OCI-M1 (cell line): ENCODE measurements at regions not wholly inside any gene's neighbourhood (a gene's known extent, or its start where the extent isn't known, plus 50 kb on each side); places are given as distances from the start of the nearest gene placed in this dataset.

Experiments used
- DNase-seq: peaks from one replicate; lab custom pipeline; 2025; lab: John Stamatoyannopoulos, UW

DNA sequence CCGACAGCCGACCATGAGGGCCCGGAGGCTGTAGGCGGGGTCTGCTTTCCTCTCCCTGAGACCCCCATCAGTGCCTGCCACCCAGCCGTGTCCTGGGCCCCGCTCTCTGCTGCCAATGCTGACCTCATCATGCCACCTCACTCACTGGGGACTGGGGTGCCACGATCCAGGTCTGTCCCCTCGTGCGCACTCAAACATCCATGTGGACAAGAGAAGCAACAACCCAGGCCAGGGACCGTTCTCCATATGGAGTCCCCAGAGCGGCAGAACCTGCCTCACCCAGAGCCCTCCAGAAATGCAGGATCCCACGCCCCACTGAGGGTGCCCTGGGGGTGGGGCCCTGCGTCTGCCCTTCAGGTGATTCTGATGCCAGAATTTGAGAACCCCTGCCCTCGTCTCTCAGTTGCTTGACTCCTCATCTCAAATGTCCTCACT, 210.0 kb upstream of the PPP2R2D start:
- DNase-seq, result no peak

DNA sequence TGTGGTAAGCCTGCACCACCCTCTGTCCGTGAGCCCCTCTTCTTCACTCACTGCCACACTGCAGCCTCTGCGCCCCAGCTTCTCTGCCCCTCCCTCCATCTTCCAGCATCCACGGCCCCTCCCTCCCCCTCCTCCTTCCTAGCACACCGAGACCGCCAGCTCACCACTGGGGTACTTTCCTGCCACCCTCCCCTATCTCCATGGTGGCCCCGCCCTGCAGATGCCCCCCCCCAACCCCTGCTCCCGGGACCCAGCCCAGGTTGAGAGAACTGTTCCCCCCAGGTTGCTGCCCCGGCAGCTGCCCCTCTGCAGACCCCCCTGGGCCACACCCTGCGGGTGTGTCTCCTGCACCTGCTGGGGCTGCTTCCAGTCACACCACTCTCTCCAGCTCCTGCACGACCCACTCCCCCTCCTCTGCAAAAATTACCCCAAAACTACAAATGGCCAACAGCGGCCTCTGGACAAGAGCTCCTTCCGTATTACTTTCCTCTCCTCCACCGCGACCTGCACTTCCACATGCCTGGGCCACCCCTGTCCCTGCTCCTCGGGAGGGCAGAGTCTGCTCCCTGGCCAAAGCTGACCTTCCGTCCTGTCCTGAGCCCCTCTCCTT, 209.2 kb upstream of the PPP2R2D start:
- DNase-seq, result no peak

DNA sequence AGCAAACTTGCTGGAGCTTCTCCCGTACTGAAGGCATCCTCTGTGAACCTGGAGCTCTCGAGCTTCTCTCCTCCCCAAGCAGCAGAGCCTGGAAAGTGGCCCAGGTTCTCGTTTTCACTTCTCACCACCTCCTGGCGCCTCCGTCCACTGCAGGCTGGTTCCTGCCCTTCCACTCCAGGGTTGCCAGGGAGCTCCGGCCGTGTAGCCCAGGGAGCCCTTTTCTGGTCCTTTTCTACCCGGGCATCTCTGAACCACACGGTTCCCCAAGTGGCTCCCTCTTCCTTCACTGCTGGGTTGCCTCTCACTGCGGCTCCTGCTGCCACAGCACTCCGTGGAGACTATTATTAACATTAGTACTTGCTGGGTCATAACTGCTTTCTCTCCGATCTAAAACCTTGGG, 208.6 kb upstream of the PPP2R2D start:
- DNase-seq, result no peak

DNA sequence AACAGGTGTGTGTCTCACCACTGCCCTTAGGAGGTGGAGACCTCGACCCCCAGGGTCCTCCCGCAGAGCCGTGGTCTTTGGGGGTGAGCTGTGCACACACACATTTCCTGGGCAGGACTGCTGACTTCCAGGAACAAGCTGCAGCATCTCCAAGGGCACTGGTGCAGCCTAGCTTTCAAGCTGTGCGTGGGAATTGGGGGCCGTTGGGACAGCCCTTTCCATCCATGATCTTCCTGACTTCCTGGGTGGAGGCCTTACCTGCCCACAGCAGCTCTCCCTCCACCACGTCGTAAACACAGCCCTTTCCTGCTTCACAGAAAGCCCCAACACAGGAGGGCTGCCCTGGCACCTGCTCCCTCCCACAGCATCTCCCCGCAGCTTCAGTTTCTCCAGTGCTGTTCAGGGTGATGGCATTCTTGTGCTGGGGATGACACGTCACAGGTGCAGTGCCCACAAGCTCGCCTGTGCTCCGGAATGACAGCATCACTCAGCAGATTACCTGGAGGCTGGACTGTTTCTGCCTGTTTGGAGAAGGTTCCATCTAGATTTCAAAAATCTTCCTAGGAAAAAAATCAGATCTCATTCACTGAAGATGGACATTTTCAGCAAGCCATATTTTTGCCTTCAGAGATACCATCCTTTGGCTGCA, 208.0 kb upstream of the PPP2R2D start:
- DNase-seq, result no peak

DNA sequence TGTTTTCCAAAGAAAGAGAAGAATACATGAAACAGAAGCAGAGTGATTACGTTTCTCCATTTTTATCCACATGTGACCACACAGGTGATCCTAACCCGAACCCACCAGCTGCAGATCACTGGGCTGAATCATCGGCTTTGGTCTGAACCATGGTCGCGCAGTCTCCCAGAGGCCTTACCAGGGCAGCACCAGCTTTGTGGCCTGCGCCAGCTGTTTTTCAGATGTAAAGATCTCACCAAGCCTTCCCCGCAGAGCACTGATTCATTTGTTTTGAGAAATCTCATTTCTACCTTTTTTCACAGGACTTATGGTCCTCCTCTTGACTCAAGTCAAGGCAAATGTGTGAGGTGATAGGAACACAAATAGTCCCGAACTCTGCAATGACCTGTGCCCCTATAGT, 207.0 kb upstream of the PPP2R2D start:
- no peak for DNase-seq

DNA sequence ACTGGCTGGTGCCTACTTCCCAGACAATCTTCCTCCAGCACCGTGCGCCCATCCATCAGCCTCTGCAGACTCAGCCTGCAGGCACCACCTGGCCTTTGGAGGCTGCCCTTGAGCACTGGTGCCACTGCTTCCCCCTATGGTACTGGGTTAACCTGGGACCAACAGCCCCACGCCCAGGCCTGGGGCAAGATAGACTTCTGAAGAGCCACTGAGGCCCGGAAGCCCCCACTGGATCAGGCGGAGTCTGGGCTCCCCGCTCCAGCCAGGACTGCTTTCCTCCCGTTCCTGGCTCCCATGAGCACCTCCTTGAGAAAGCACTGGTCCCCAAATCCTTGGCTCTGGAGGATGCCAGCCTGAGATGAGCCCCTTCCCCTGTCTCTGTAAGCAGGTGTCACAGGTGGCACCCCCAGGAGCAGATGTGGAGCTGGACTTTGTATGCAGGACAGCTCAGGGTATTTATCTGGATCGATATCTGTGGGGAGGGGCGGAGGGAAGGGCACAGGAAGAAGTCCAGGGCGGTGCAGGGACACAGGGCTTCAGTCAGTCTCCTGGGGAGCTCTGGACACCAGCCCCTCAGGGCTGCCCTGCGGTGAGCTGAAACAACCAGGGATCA, 206.5 kb upstream of the PPP2R2D start:
- DNase-seq, result no peak

DNA sequence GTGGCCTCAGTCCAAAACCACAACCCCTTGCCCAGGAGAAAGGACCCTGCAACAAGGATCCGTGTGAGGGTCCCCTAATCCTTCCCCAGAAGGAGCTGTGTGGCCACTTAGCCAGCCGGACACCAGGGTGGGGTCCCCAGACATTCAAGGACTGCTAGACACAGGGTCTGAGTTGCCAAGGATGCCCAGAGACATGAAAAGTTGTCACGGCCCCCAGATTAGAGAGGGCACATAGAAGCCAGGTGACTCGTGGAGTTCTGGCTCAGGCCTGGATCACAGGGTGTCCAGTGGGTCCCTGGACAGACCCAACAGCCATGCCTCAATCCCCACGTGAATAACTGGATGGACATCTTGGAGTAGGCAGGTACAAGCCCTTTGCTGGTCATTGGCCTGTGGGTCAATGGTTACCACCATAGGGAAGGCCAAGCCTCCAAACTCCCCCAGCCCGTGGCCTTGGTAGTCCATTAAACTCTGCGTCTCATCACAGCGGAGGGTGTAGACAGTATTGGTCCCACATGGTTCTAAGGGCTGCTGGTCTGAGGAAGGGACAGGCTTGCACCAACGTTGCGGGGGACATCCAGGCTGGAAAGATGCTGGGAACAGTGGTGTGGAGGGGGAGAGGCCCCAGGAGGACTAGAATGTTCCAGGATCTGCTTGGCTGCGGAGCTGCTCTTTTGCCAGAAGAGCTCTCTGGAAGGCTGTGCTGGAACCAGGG, 205.9 kb upstream of the PPP2R2D start:
- no peak for DNase-seq

DNA sequence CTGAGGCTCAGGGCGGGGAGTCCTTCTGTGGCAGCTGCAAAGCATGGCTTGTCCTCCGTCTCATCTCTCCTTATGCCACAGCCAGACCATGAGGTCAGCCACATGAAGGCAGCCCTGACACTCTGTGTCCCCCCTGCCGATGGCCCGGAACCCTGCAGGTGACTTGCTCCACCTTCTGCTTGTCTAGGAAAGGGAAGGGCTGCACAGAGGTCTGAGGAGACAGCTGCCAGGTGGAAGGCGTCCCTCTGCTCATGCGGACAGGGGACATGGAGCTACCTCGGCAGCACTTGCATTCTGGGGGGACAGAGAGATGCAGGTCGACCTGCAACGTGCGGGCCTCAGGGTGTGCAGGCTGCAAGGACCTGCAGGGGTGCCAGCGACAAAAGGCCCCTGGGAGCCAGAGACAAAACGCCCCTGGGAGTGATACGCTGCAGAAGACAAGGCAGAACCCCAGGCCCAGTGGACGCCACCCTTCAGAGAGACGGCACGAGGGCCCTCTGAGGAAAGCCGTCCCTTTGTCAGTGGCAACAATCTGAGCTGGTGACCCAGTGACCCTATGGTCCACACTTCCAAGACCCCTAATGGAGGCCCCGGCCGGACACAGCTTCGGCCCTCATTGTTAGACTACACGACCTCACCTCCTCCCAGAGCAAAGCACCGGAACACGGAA, 205.2 kb upstream of the PPP2R2D start:
- no peak for DNase-seq

DNA sequence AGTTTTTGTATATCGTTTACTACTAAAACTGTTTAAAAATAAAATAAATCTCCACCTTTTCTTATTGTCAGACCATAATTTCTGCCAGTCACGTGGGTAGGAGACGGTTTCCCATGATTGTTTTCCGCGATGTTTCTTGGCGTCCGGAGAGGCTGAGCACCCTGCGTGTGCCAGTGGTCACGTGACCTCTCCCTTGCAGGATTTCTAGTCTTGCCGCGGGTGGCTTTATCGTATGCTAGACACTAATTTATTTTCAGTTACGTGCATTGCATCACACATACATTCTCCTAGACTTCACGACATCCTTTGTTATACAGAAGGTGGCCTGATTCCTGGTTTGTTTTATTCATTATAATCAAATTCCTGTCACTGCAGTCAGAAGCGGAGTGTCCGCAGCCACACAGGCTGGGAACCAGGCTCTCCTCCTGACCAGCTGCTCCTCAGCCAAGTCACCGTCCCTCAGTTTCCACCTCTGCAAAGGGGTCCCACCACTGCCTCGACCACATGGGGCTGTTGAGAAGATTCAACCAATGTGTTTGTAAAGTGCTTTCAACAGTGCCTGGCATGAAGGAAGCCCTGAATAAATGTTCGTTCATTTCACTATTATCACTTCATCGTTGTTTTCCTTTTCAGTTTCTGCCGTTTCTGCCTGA, 203.2 kb upstream of the PPP2R2D start:
- no peak for DNase-seq

DNA sequence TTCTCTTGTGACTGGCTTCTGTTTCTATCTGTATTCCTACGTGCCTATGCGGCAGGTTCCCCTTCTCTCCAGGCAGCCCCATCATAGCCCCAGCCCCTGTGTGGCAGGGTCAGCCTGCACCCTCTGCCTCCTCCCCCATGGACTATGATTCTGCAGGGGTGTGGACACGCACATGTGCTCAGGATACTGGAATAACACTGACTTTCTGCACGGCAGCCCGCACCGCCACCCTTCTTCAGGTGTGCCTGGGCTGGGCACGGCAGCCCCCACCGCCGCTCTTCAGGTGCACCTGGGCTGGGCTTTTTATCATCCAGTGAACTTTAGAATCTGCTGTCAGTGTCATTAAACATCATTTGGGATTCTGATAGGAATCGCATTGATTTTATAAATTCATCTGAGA, 202.6 kb upstream of the PPP2R2D start:
- no peak for DNase-seq

DNA sequence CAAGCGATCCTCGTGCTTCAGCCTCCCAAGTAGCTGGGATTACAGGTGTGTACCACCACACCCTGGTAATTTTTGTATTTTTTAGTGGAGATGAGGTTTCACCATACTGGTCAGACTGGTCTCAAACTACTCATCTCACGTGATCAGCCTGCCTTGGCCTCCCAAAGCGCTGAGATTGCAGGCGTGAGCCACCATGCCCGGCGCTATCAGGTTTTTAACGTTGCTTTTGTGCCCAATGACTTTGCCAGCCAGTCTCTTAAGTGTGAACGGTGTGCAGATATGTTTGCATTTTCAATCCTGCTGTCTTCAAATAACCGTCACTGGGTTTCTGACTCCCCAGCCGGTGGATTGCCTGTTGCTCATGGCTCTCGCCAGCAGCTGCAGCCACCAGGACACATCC, 201.8 kb upstream of the PPP2R2D start:
- DNase-seq, result no peak

DNA sequence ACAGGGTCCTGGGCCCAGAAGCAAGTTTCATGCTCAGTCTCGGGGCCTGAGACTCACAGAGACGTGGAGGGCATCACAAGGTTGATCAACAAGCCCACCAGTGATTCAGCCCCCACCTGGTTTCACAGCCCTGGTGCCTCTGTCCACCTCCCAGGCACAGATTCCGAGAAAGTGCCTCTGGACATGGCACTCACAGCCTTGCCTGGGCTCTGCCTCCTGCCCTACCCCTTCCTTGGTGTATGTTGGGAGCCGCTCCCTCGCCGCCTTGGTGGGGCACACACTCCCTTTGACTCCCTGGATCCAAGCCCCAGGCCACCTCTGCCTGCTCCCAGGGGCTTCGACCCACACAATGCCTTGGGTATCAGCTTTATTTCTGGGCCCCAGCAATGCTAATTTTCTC, 200.8 kb upstream of the PPP2R2D start:
- DNase-seq, result no peak

DNA sequence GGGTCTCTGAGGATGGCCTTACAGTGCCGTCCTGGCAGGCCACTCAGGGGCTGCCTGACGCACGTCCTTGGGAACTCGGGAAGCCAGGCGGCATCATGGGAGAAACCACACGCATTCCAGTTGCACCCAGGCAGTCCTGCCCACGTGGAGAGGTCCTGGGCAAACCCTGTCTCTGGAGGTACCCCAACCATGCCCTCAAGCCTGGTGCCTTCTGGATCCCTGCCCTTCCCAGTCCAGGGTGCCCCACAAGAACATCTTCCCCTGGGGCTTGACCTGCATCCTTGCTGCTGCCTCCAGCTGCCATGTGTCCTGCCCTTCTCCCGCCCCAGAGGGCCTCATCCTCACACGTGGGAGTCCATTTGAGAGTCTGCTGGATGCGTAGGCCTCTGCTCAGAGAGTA, 200.3 kb upstream of the PPP2R2D start:
- no peak for DNase-seq

DNA sequence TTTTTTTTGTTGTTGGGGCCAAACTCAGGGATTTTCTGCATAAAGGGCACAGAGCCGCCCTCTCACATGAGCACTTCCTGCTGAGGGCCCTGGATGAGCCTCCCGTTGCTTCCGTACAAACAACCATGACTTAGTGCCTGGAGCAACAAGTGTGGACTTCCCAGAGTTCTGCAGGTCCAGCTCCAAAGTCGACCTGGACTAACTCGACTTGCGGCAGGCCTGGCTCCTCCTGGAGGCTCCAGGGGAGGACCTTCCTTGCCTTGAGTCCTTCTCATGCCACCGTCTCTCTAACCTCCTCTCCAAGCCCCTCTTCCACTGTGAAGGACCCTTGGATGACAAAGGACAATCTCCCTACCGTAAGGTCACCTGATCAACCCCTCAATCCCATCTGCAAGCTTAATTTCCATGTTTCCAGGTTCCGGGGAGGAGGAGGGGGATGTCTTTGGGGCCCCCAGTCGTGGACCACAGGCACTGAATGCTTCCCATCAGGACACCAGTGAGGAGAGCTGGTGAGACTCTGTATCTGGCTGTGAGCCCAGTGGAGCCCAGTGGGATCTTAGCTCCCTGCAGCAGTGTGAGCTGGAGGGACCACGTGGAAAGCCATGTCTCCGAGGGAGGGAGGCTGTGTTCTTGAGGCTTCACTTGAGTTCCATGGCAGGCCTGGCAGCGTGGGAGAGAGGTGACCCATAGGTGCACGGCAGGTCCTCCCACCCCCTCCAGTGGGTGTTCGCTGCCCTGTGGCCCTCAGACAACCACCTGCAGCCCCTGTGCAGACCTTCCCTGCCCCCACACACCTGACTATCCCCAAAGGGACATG, 199.5 kb upstream of the PPP2R2D start:
- DNase-seq, result no peak

DNA sequence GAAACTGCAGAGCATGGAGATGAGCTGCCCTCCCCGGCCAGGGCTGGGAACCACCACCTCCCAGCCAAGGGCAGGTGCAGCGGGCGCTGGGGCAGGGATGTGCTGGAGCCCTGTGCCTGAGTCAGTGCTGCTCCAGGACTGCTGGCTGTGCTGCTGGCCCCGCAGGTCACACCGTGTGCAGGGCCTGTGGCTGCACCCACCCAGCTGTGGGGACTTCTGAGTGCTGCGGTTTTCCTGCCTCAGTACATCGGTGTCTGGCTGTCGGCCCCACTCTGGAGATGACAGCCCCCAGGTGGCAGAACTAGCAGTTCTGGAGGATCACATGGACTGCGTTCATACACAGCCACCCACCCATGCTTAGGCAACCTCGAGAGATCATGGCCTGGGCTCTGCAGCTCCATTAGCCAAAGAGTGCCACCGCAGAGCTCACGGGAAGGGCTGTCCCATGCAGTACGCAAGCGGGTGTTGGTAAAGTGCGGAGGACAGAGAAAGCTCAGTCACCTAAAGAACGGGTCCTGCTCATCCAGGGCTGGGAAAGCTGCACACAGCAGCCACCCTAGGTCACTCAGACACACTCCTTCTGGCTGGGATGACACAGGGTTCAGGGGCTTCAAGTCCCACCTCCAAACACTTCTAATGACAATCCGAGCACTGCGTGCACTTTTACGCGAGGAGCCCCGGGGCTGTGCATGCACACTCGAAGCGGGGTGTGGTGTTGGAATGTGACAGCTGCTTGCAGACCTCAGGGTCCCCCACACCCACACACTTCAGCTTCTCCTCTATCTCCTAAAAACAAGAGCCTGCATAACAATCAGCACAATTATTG, 198.1 kb upstream of the PPP2R2D start:
- DNase-seq, result no peak

DNA sequence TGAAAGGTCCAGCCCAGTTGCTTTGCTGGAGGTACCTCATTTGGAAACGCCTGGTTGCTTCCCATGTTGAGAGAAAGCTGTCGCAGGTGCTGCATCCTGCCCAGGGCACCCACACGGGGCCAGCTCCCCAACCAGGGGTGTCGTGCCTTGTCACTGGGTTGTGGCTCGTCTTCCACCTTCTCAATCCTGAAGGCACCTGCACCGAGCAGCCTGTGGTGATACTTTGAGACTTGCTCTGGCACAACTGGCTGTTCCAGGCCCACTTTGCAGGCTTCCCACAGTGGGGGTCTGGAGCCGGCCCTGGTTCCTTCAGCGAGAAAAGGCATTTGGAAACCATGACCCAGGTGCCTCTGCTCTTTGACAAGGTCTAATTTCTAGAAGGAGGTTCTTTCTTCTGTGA, 197.3 kb upstream of the PPP2R2D start:
- DNase-seq, result no peak

DNA sequence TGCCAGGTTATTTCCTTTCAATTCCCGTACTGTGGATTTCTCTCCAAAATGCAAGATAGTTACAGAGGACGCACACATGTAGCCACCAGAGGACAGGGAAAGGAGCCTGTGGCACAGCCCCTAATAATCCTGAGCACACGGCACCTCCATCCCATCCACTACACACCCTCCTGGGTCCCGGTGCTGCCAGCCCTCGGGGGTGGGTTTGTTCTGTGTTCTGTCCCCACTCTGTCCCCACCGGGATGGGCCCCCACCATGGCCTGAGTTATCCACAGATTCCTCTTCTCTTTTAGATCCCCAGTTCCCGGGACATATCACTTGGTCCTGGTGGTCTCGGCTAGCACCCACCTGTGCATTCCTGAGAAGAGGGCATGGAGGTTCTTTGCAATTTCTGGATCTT, 196.9 kb upstream of the PPP2R2D start:
- DNase-seq, result no peak

DNA sequence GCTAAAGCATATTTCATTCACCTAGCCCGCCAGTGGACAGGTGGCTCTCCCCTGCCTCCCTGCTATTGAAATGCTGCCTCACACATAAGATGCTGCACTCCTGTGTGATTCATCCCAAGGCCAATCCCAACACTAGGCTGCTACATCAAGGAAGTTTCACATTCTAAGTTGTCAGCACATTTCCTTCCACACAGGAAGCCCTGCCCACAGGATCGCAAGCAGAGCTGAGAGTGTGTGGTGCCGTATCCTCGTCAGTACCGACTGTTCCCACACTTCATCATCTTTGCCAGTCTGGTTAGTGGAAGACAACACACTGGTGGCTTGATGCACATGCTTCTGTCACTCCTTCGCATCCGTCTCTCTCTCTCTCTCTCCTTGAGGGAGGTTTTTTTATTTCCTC, 194.3 kb upstream of the PPP2R2D start:
- no peak for DNase-seq

DNA sequence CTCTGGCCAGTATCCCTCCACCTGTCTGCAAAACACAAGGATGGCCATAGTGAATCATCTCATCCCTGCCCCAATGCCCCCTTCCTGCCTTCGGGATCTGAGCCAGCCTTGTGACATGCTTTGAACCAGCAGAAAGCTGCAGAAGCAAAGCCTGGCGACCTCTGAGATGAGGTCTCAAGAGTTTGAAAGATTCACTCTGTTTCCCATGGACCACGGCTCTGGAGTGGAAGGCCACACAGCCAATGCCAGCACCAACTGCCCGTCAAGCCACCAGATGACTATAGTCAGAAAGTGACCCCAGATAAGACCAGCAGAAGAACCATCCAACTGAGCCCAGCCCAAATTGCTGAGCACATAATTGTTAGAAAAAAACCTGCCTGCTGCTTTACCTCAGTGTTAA, 193.9 kb upstream of the PPP2R2D start:
- DNase-seq, result no peak

DNA sequence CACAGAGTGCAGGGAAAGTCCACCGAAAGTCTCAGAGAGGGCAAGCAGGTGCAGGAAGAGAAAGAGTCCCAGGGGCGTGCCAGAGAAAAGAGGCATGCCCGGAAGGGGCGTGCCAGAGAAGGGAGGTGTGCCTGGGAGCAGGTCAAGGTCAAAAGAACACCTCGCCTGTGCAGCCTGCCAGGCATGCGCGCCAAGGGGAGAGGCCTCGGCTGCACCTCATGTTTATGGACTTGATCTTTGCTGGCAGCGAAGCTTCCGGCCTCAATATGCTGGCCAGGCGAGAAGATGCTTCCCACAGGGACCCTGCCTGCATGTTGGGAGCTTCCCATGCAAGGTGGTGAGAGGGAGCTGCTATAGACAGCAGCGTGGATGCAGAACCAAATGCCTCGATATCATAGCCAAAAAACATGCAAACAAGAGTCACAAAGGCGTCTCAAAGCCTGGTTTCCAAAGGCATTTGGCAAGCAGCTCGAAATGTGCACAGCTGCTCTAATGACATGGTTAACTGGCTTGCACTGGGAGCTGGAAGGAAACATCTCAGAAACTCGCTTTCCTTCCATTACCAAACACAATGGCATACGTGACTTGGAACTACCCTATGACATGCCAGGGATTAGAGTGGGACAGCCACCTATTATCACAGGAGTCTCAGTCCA, 192.5 kb upstream of the PPP2R2D start:
- DNase-seq, result no peak
